Peyer's patch (tissue), 4 donors: ENCODE measurements at regions not wholly inside any gene's neighbourhood (a gene's known extent, or its start where the extent isn't known, plus 50 kb on each side); places are given as distances from the start of the nearest gene placed in this dataset.

ENCODE experiments used
- CTCF ChIP-seq, 6 experiments: fragments of 450-650 bp in 4 of 6; fragments of 200-600 bp in 2 of 6; sonication (generic) in 1 of 6; IDR thresholded peaks; one replicate each; pipeline ENCODE4 v1.5.1; 2017 to 2019; ENCODE audit warnings: antibody characterized with exemption in 6 of 6, mild to moderate bottlenecking in 3 of 6, moderate library complexity in 1 of 6
- POLR2A ChIP-seq, 2 donors: fragments of 450-650 bp; IDR thresholded peaks; one replicate each; pipeline ENCODE4 v1.5.1; 2017; ENCODE audit warnings: antibody characterized with exemption in 2 of 2, mild to moderate bottlenecking in 2 of 2, moderate library complexity in 2 of 2

- TF ChIP-seq CTCF (IDR thresholded peaks at IDR 0.05) (no peak), POLR2A (IDR thresholded peaks at IDR 0.05) (no peak)
These were observed 251.0 kb upstream of the MEF2C start for GRCh38 chr5:89133975-89134374.
